ENCODE measurements at regions not wholly inside any gene's neighbourhood (a gene's known extent, or its start where the extent isn't known, plus 50 kb on each side); places are given as distances from the start of the nearest gene placed in this dataset.

DNA sequence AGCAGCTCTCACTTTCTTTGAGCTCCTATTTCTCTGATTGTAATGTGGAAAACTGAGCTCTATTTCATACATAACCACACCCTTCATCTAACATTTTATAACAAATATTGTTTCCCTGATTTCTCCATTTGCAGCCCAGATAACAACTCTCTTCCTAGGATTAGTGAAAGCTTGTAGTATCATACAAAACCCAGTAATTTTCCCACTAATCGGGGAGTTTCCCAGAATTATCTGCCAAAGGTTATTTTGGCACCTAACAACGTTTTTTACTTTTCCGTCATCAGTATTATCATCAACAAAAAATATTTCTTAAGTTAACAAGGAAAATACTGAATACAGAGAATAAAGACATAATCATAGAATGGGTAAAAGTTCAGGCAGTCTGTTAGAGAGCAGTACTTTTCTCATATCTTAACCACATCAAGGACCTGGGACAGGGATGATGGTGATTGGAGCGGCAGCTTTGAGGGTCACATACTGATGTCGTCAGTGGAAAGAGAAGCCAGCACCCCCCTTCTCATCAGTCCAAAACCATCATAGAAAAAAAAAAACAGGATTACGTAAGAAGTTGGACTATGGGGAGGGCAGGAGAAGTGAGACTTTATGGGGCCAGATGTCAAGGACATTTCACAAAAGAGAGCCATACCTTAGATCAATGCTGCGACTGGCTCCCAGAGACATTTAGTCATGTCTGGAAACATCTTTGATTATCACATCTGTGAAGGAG, 166.1 kb upstream of the TNFAIP3 start:
- TF ChIP-seq ZFP30 (CRISPR knock-in tag; IDR thresholded peaks at IDR 0.05) (no peak), ARNTL (CRISPR knock-in tag; IDR thresholded peaks at IDR 0.05; ENCODE audit: borderline replicate concordance, low read depth) (no peak), TCF4 (CRISPR knock-in tag; IDR thresholded peaks at IDR 0.05; ENCODE audit: borderline replicate concordance) (no peak), POU6F1 (CRISPR knock-in tag; IDR thresholded peaks at IDR 0.05; ENCODE audit: borderline replicate concordance, low read depth) (no peak), RARB (CRISPR knock-in tag; IDR thresholded peaks at IDR 0.05) (no peak), ZFP3 (CRISPR knock-in tag; IDR thresholded peaks at IDR 0.05) (no peak), TSHZ2 (CRISPR knock-in tag; IDR thresholded peaks at IDR 0.05) (no peak)
